H1 (cell line): ENCODE measurements at regions not wholly inside any gene's neighbourhood (a gene's known extent, or its start where the extent isn't known, plus 50 kb on each side); places are given as distances from the start of the nearest gene placed in this dataset.
"Not testable (repeated sequence)": the region's sequence is repeated elsewhere in the genome, so short reads cannot be mapped to it uniquely, and the experiment has no call there.

Experiments
- CTCF ChIA-PET: fragments of 300-600 bp; sonication (Branson Sonifier 250); formaldehyde crosslinking; loops from one replicate; lab custom pipeline; 2021; ENCODE audit not compliant: partially characterized antibody; lab: Charles Lee
- POLR2A ChIA-PET: fragments of 300-600 bp; sonication (Branson Sonifier 250); formaldehyde crosslinking; loops from one replicate; lab custom pipeline; 2021; ENCODE audit warnings: inconsistent platforms; ENCODE audit not compliant: partially characterized antibody; lab: Charles Lee
- DNase-seq, 2 experiments: peaks; one replicate each; pipeline versions ENCODE4 v3.0.0 to v3.0.0-alpha.2; 2010 to 2022; ENCODE audit warnings: low spot score in 2 of 2, low read depth in 1 of 2, mixed read lengths in 1 of 2
- FAIRE-seq: peaks from 2 replicates; lab custom pipeline; 2011; peaks lifted over from hg19 to GRCh38; lab: Jason Lieb, UNC
- H2AFZ ChIP-seq: 2 replicates; pipeline ENCODE4 v1.8.1; 2012; ENCODE audit warnings: low read length, inconsistent platforms
- H2AK5ac ChIP-seq: 2 replicates; pipeline ENCODE4 v1.6.1; 2013; ENCODE audit warnings: low read depth, low read length
- H2BK120ac ChIP-seq: replicated peaks from 2 replicates; pipeline ENCODE3; 2013; ENCODE audit warnings: low read depth, low read length, inconsistent platforms
- H2BK12ac ChIP-seq: 2 replicates; pipeline ENCODE4 v1.6.1; 2013; ENCODE audit warnings: low read depth, low read length
- H2BK15ac ChIP-seq: 2 replicates; pipeline ENCODE4 v1.6.1; 2013; ENCODE audit warnings: low read length
- H2BK20ac ChIP-seq: 2 replicates; pipeline ENCODE4 v1.6.1; 2013; ENCODE audit warnings: low read length
- H2BK5ac ChIP-seq: 2 replicates; pipeline ENCODE4 v1.6.1; 2013; ENCODE audit warnings: low read depth, low read length
- H3K14ac ChIP-seq: 2 replicates; pipeline ENCODE4 v1.6.1; 2013; ENCODE audit warnings: inconsistent platforms; ENCODE audit not compliant: insufficient read length
- H3K18ac ChIP-seq: 2 replicates; pipeline ENCODE4 v1.6.1; 2013; ENCODE audit warnings: low read length; ENCODE audit errors: extremely low read depth
- H3K23ac ChIP-seq: 2 replicates; pipeline ENCODE4 v1.6.1; 2013; ENCODE audit warnings: inconsistent platforms; ENCODE audit not compliant: insufficient read length
- H3K23me2 ChIP-seq: 2 replicates; pipeline ENCODE4 v1.6.1; 2013; ENCODE audit warnings: low read depth, low read length
- H3K27ac ChIP-seq: 2 replicates; pipeline ENCODE4 v1.6.1; 2011; ENCODE audit warnings: low read depth, low read length, inconsistent platforms
- H3K27me3 ChIP-seq, 4 experiments: replicated peaks in 1 of 4; 1 replicate in 1 of 4; 2 replicates in 3 of 4; pipeline versions ENCODE4 v1.6.1 to v1.8.1; 2011 to 2013; ENCODE audit warnings: low read length in 3 of 4, mild to moderate bottlenecking in 3 of 4, inconsistent platforms in 2 of 4, mixed read lengths in 2 of 4, moderate library complexity in 1 of 4; ENCODE audit not compliant: control insufficient read depth in 3 of 4, insufficient read depth in 3 of 4; ENCODE audit errors: extremely low read depth in 1 of 4
- H3K36me3 ChIP-seq, 4 experiments: 2 replicates each; pipeline versions ENCODE4 v1.6.1 to v1.8.1; 2011 to 2013; ENCODE audit warnings: mild to moderate bottlenecking in 4 of 4, low read length in 3 of 4, moderate library complexity in 2 of 4, control low read depth in 1 of 4, inconsistent platforms in 1 of 4; ENCODE audit not compliant: insufficient read depth in 4 of 4, control insufficient read depth in 2 of 4
- H3K4ac ChIP-seq: replicated peaks from 2 replicates; pipeline ENCODE3; 2013; ENCODE audit warnings: low read length, low read depth, mixed read lengths, inconsistent platforms; ENCODE audit not compliant: insufficient read length
- H3K4me1 ChIP-seq, 4 experiments: replicated peaks in 1 of 4; 1 replicate in 1 of 4; 2 replicates in 3 of 4; pipeline versions ENCODE4 v1.6.1 to v1.8.1; 2011 to 2013; ENCODE audit warnings: low read length in 3 of 4, inconsistent platforms in 2 of 4, mixed read lengths in 1 of 4; ENCODE audit not compliant: insufficient read depth in 4 of 4, control insufficient read depth in 3 of 4
- H3K4me2 ChIP-seq, 2 experiments: 2 replicates each; pipeline versions ENCODE4 v1.6.1 to v1.8.1; 2011 to 2013; ENCODE audit warnings: low read depth in 2 of 2, low read length in 2 of 2, control low read depth in 1 of 2, inconsistent platforms in 1 of 2, mild to moderate bottlenecking in 1 of 2; ENCODE audit not compliant: insufficient read depth in 1 of 2
- H3K4me3 ChIP-seq, 4 experiments: fragments of 200-600, 300-600 bp in 1 of 4; sonication (generic), shearing (Covaris generic), sonication (Bioruptor Twin) in 1 of 4; 2 replicates each; pipeline versions ENCODE4 v1.5.1 to v1.8.1; 2011 to 2016; ENCODE audit warnings: low read length in 4 of 4, low read depth in 3 of 4, control low read depth in 2 of 4, inconsistent platforms in 2 of 4, mild to moderate bottlenecking in 2 of 4, mixed read lengths in 1 of 4, moderate library complexity in 1 of 4; ENCODE audit not compliant: insufficient read depth in 2 of 4; ENCODE audit errors: extremely low read depth in 1 of 4
- H3K56ac ChIP-seq: replicated peaks from 2 replicates; pipeline ENCODE3; 2013; ENCODE audit warnings: low read depth, mild to moderate bottlenecking, mixed read lengths, low read length, inconsistent platforms; ENCODE audit not compliant: insufficient read length
- H3K79me1 ChIP-seq: 2 replicates; pipeline ENCODE4 v1.6.1; 2013; ENCODE audit warnings: low read depth, low read length, control low read depth
- H3K79me2 ChIP-seq, 2 experiments: 2 replicates each; pipeline versions ENCODE4 v1.6.1 to v1.8.1; 2012 to 2013; ENCODE audit warnings: low read length in 2 of 2, mild to moderate bottlenecking in 2 of 2, inconsistent platforms in 1 of 2; ENCODE audit not compliant: insufficient read depth in 2 of 2, control insufficient read depth in 1 of 2
- H3K9ac ChIP-seq, 4 experiments: replicated peaks in 1 of 4; 1 replicate in 1 of 4; 2 replicates in 3 of 4; pipeline versions ENCODE4 v1.6.1 to v1.8.1; 2011 to 2013; ENCODE audit warnings: low read depth in 3 of 4, low read length in 3 of 4, control low read depth in 2 of 4, mild to moderate bottlenecking in 2 of 4, moderate library complexity in 2 of 4, inconsistent platforms in 1 of 4; ENCODE audit errors: extremely low read depth in 1 of 4
- H3K9me3 ChIP-seq, 2 experiments: 2 replicates each; pipeline versions ENCODE4 v1.6.1 to v1.8.1; 2012 to 2013; ENCODE audit warnings: mild to moderate bottlenecking in 2 of 2, moderate library complexity in 2 of 2, control low read depth in 1 of 2, inconsistent platforms in 1 of 2, low read depth in 1 of 2, low read length in 1 of 2, mixed read lengths in 1 of 2; ENCODE audit not compliant: insufficient read depth in 2 of 2
- H4K20me1 ChIP-seq, 2 experiments: replicated peaks in 1 of 2; 2 replicates each; pipeline versions ENCODE3 to v1.8.1; 2011 to 2013; ENCODE audit warnings: inconsistent platforms in 2 of 2, low read length in 2 of 2, mild to moderate bottlenecking in 1 of 2; ENCODE audit not compliant: insufficient read depth in 2 of 2, control insufficient read depth in 1 of 2
- H4K5ac ChIP-seq: 2 replicates; pipeline ENCODE4 v1.6.1; 2013; ENCODE audit warnings: low read length, low read depth, mixed read lengths, inconsistent platforms; ENCODE audit not compliant: insufficient read length
- H4K8ac ChIP-seq: 2 replicates; pipeline ENCODE4 v1.8.0; 2013; ENCODE audit warnings: mild to moderate bottlenecking, moderate library complexity, low read length, inconsistent platforms; ENCODE audit not compliant: insufficient read depth; ENCODE audit errors: extremely low read depth
- H4K91ac ChIP-seq: replicated peaks from 2 replicates; pipeline ENCODE3; 2013; ENCODE audit warnings: low read length, mixed read lengths, inconsistent platforms; ENCODE audit not compliant: insufficient read length
- KDM4A ChIP-seq: IDR thresholded peaks from one replicate; pipeline ENCODE4 v1.7.1; 2012; ENCODE audit warnings: low read depth, mild to moderate bottlenecking, moderate library complexity, low read length, inconsistent platforms; ENCODE audit not compliant: severe bottlenecking
- WGBS, 2 experiments: shearing (Covaris generic) in 1 of 2; methylation state at CpG; one replicate each; pipeline versions ENCODE4 v1.1.6 to v1.1.7; 2013 to 2015; ENCODE audit warnings: low lambda C conversion rate in 2 of 2, mixed read lengths in 2 of 2, inconsistent platforms in 1 of 2, low coverage in 1 of 2, missing lambda C conversion rate in 1 of 2; ENCODE audit not compliant: insufficient replicate concordance in 2 of 2, insufficient coverage in 1 of 2, insufficient read length in 1 of 2; ENCODE audit errors: extremely low coverage in 1 of 2, missing lambda C conversion rate in 1 of 2; 5-methylcytosine and 5-hydroxymethylcytosine counted together

DNA sequence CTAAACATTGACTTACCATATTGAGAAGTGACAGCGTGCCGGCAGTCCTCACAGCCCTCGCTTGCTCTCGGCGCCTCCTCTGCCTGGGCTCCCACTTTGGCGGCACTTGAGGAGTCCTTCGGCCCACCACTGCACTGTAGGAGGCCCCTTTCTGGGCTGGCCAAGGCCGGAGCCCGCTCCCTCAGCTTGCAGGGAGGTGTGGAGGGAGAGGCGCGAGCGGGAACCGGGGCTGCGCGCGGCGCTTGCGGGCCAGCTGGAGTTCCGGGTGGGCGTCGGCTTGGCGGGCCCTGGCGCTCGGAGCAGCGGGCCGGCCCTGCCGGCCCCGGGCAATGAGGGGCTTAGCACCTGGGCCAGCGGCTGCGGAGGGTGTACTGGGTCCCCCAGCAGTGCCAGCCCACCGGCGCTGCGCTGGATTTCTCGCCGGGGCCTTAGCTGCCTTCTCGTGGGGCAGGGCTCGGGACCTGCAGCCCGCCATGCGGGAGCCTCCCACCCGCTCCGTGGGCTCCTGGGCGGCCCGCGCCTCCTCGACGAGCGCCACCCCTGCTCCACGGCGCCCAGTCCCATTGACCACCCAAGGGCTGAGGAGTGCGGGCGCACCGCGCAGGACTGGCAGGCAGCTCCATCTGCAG is 346.9 kb downstream of the PCNX1 start:
- H2BK120ac ChIP-seq, H3K14ac ChIP-seq, H3K4ac ChIP-seq, H3K4me3 ChIP-seq, H2AFZ ChIP-seq, H3K9ac ChIP-seq, H2BK12ac ChIP-seq, H3K4me1 ChIP-seq, H2BK15ac ChIP-seq, H3K79me1 ChIP-seq, H3K9me3 ChIP-seq, H4K91ac ChIP-seq, H3K56ac ChIP-seq, H2BK5ac ChIP-seq, POLR2A ChIA-PET, H3K79me2 ChIP-seq, H3K27ac ChIP-seq, H2AK5ac ChIP-seq, H4K5ac ChIP-seq, H2BK20ac ChIP-seq, H3K27me3 ChIP-seq, DNase-seq, H4K8ac ChIP-seq, H4K20me1 ChIP-seq, H3K36me3 ChIP-seq, H3K23ac ChIP-seq, FAIRE-seq, H3K23me2 ChIP-seq, H3K18ac ChIP-seq: not testable (repeated sequence)
- TF ChIP-seq KDM4A = peak; percentile 29
- CTCF ChIA-PET = interaction anchor here (0.8 to 1.2 kb wide), 2 partner anchors 56 to 83 kb away, joined by 3 read pairs; no protein-coding TSS in a partner anchor
- 82% methylated on average over 34 of the region's 53 CpGs; no CpG with 5 or more reads in 1 of the 2 experiments for WGBS, 2 experiments
- H3K4me2 ChIP-seq = peak overlapping the region in 1 of 2 experiments; percentile 28; a peak in 1 of 4 replicates
